Trophoblast cell (in vitro differentiated cells and primary cell): ENCODE measurements at regions not wholly inside any gene's neighbourhood (a gene's known extent, or its start where the extent isn't known, plus 50 kb on each side); places are given as distances from the start of the nearest gene placed in this dataset.
A peak's percentile ranks its signal among the peaks of the same experiment; 100 is the strongest.

ENCODE experiments used
- DNase-seq, 2 donors: peaks; one replicate each; pipeline ENCODE4 v3.0.0-alpha.2; 2016
- H2AFZ ChIP-seq: 2 replicates; pipeline ENCODE4 v1.6.1; 2013; ENCODE audit warnings: low read length, moderate library complexity, mild to moderate bottlenecking; ENCODE audit not compliant: insufficient read depth, poor library complexity
- H2AK5ac ChIP-seq: 2 replicates; pipeline ENCODE4 v1.6.1; 2013; ENCODE audit warnings: mild to moderate bottlenecking, low read length
- H2BK120ac ChIP-seq: 2 replicates; pipeline ENCODE4 v1.6.1; 2013; ENCODE audit warnings: low read length, mild to moderate bottlenecking, moderate library complexity; ENCODE audit not compliant: insufficient read depth, poor library complexity
- H2BK12ac ChIP-seq: 2 replicates; pipeline ENCODE4 v1.6.1; 2013; ENCODE audit warnings: mild to moderate bottlenecking, low read length, moderate library complexity
- H2BK5ac ChIP-seq: 2 replicates; pipeline ENCODE4 v1.6.1; 2013; ENCODE audit warnings: low read length, low read depth, moderate library complexity, mild to moderate bottlenecking; ENCODE audit not compliant: poor library complexity
- H3K14ac ChIP-seq: 2 replicates; pipeline ENCODE4 v1.6.1; 2013; ENCODE audit warnings: mild to moderate bottlenecking, low read length
- H3K18ac ChIP-seq: 2 replicates; pipeline ENCODE4 v1.6.1; 2013; ENCODE audit warnings: mild to moderate bottlenecking, low read length
- H3K23ac ChIP-seq: 2 replicates; pipeline ENCODE4 v1.6.1; 2013; ENCODE audit warnings: low read length
- H3K27ac ChIP-seq: 2 replicates; pipeline ENCODE4 v1.5.1; 2013; ENCODE audit warnings: low read depth, mild to moderate bottlenecking, inconsistent platforms, low read length, moderate library complexity
- H3K27me3 ChIP-seq: 2 replicates; pipeline ENCODE4 v1.6.1; 2013; ENCODE audit warnings: inconsistent platforms, mild to moderate bottlenecking, low read length, moderate library complexity; ENCODE audit not compliant: insufficient read depth
- H3K36me3 ChIP-seq, 2 experiments: 1 replicate in 1 of 2; 2 replicates in 1 of 2; pipeline ENCODE4 v1.6.1; 2013; ENCODE audit warnings: low read length in 2 of 2, mild to moderate bottlenecking in 2 of 2, moderate library complexity in 1 of 2; ENCODE audit not compliant: insufficient read depth in 2 of 2, control insufficient read depth in 1 of 2
- H3K4ac ChIP-seq: 2 replicates; pipeline ENCODE4 v1.6.1; 2013; ENCODE audit warnings: low read depth, mild to moderate bottlenecking, low read length, moderate library complexity
- H3K4me1 ChIP-seq, 2 experiments: 1 replicate in 1 of 2; 2 replicates in 1 of 2; pipeline ENCODE4 v1.6.1; 2013; ENCODE audit warnings: low read length in 2 of 2, mild to moderate bottlenecking in 2 of 2, moderate library complexity in 1 of 2; ENCODE audit not compliant: insufficient read depth in 2 of 2, control insufficient read depth in 1 of 2
- H3K4me2 ChIP-seq: 2 replicates; pipeline ENCODE4 v1.6.1; 2013; ENCODE audit warnings: inconsistent platforms, mild to moderate bottlenecking, low read length, moderate library complexity
- H3K4me3 ChIP-seq: 2 replicates; pipeline ENCODE4 v1.5.1; 2013; ENCODE audit warnings: mild to moderate bottlenecking, low read depth, low read length, inconsistent platforms
- H3K79me1 ChIP-seq: one replicate; pipeline ENCODE4 v1.6.1; 2013; ENCODE audit warnings: low read length
- H3K79me2 ChIP-seq: 2 replicates; pipeline ENCODE4 v1.6.1; 2013; ENCODE audit warnings: low read length, mild to moderate bottlenecking; ENCODE audit not compliant: control insufficient read depth, insufficient read depth, poor library complexity
- H3K9ac ChIP-seq: 2 replicates; pipeline ENCODE4 v1.6.1; 2013; ENCODE audit warnings: mild to moderate bottlenecking, low read length
- H3K9me3 ChIP-seq: 2 replicates; pipeline ENCODE4 v1.6.1; 2013; ENCODE audit warnings: low read depth, mild to moderate bottlenecking, control low read depth, inconsistent platforms, low read length; ENCODE audit not compliant: insufficient read depth
- H4K12ac ChIP-seq: 2 replicates; pipeline ENCODE4 v1.6.1; 2013; ENCODE audit warnings: low read depth, mild to moderate bottlenecking, low read length, moderate library complexity
- H4K8ac ChIP-seq: 2 replicates; pipeline ENCODE4 v1.6.1; 2013; ENCODE audit warnings: low read depth, mild to moderate bottlenecking, low read length, moderate library complexity
- H4K91ac ChIP-seq: one replicate; pipeline ENCODE4 v1.6.1; 2013; ENCODE audit warnings: low read depth, mild to moderate bottlenecking, low read length, moderate library complexity
- WGBS: extraction: QIAGEN DNeasy Blood & Tissue Kit; methylation state at CpG from one replicate; pipeline ENCODE4 v1.1.7; 2013; ENCODE audit warnings: missing lambda C conversion rate; ENCODE audit not compliant: insufficient read length, insufficient coverage; ENCODE audit errors: extremely low coverage; 5-methylcytosine and 5-hydroxymethylcytosine counted together

DNA sequence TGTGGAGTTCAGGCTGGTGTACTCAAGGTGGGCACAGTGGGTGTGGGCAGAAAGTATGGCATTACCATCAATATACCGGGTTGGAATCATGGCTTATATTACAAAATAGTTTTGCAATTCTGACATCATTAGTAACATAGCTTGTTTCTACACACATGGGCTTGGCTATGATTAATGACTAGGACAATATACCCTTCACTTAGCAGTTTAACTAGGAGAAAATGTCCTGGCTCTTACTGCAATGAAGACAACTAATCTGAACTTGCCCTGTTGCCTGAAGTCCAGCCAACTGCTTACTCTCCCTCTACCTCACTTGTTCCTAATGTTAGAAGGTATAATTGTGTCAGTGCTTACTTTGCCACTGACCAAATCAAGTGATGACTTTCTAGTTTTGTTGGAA is 612.5 kb downstream of the EFNA5 start:
- Histone ChIP-seq H3K9ac (no peak overlapping the region), H4K12ac (no peak overlapping the region), H2AFZ (no peak overlapping the region), H3K18ac (no peak overlapping the region), H3K79me2 (no peaks in the 10 kb centered on the region), H3K79me1 (no peaks in the 10 kb centered on the region), H3K36me3 (no peaks in the 10 kb centered on the region), H3K4ac (no peak overlapping the region), H3K9me3 (no peaks in the 10 kb centered on the region), H3K4me2 (no peak overlapping the region), H3K4me3 (no peak overlapping the region), H4K8ac (no peak overlapping the region), H3K27me3 (no peaks in the 10 kb centered on the region), H3K4me1 (no peaks in the 10 kb centered on the region), H2BK120ac (no peak overlapping the region), H2AK5ac (no peak overlapping the region), H3K27ac (no peak overlapping the region), H2BK5ac (no peak overlapping the region), H3K14ac (no peak overlapping the region), H4K91ac (no peak overlapping the region), H2BK12ac (no peak overlapping the region), H3K23ac (no peak overlapping the region)
- peak in 1 of 2 donors; percentile 18 for DNase-seq
- no CpG with 5 or more reads among the region's 1 CpG for WGBS

DNA sequence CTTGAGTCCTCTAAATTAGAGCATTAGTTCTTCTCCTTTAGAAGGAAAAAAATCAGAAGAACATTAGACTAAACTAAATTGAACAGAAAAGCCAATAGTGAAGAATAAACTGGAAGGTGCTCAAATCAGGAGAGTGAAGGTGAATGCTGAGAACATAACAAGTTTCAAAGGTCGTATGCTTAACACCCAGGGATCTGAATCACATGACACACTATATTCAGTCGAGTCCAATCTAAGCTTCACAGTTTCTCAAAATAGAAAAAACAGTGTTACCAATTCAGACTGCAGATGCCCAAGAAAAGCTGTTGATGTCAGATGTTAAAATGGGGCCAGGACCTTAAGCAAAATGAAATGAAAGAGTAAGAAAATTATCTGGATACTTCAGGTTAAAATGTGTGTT is 614.5 kb downstream of the EFNA5 start:
- H3K4ac ChIP-seq: no peak overlapping the region
- H3K14ac ChIP-seq: no peak overlapping the region
- H3K9ac ChIP-seq: no peak overlapping the region
- WGBS: no CpG with 5 or more reads among the region's 2 CpGs
- H4K91ac ChIP-seq: no peak overlapping the region
- H2BK5ac ChIP-seq: no peak overlapping the region
- H2AK5ac ChIP-seq: no peak overlapping the region
- no peaks in the 10 kb centered on the region for H3K27me3 ChIP-seq
- no peaks in the 10 kb centered on the region for H3K79me1 ChIP-seq
- no peak overlapping the region for H4K8ac ChIP-seq
- H3K4me2 ChIP-seq: no peak overlapping the region
- no peak for DNase-seq
- H3K4me3 ChIP-seq: no peak overlapping the region
- no peak overlapping the region for H3K23ac ChIP-seq
- H3K9me3 ChIP-seq: no peaks in the 10 kb centered on the region
- H2BK120ac ChIP-seq: no peak overlapping the region
- H3K27ac ChIP-seq: no peak overlapping the region
- H3K79me2 ChIP-seq: no peaks in the 10 kb centered on the region
- no peak overlapping the region for H2AFZ ChIP-seq
- no peak overlapping the region for H2BK12ac ChIP-seq
- H3K18ac ChIP-seq: no peak overlapping the region
- H3K36me3 ChIP-seq: no peaks in the 10 kb centered on the region
- H3K4me1 ChIP-seq: no peaks in the 10 kb centered on the region
- H4K12ac ChIP-seq: no peak overlapping the region

DNA sequence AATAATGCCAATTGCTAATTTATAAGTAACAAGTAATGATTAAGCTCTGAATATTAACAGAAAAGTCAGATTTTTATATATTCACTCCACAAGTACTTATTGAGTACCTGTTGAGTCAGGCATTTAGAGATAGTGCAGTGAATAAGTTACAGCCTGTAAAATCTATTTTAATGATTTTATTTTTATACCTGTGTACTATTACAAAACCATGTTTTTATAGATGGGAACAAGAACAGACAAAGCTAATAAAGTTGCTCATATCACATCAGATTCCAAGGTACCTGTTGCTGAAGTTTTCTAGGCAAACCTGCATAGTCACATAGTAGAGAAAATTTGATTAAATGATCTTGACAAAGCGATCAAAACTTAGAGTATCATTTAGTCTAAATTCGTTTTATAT is 623.7 kb downstream of the EFNA5 start:
- H4K8ac ChIP-seq: no peak overlapping the region

DNA sequence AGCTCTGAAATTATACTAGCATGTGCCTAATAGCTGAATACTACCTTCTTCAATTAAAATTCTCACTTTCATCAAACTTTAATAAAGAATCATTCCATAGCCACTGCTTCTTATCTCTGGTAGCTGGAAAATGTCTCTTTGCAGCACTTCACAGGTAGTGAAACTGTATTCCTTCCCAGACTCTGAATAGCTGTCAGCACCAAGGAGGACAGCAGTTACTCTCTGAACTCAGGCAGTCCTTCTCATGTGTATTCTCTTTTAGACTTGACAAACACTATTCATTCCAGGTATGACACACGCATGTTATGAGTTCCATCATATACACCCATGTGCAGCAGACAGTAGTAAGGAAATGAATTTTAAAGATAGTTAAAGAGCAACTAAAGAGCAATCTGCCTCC is 627.1 kb downstream of the EFNA5 start:
- Histone ChIP-seq H3K27ac (no peak overlapping the region), H3K9ac (no peak overlapping the region), H2BK5ac (no peak overlapping the region), H3K18ac (no peak overlapping the region), H3K27me3 (no peaks in the 10 kb centered on the region), H3K79me2 (no peaks in the 10 kb centered on the region), H3K4me3 (no peak overlapping the region), H3K4me1 (no peaks in the 10 kb centered on the region), H3K4ac (no peak overlapping the region), H2BK12ac (no peak overlapping the region), H4K91ac (no peak overlapping the region), H2BK120ac (no peak overlapping the region), H3K79me1 (no peaks in the 10 kb centered on the region), H3K14ac (no peak overlapping the region), H3K23ac (no peak overlapping the region), H3K36me3 (no peaks in the 10 kb centered on the region), H2AK5ac (no peak overlapping the region), H4K12ac (no peak overlapping the region), H3K4me2 (no peak overlapping the region), H2AFZ (no peak overlapping the region), H4K8ac (no peak overlapping the region), H3K9me3 (no peaks in the 10 kb centered on the region)
- DNase-seq: no peak
- WGBS: no CpG with 5 or more reads among the region's 1 CpG

More for the DNA sequence above, 623.7 kb downstream of the EFNA5 start:
- Histone ChIP-seq H4K91ac (no peak overlapping the region), H3K14ac (no peak overlapping the region), H2BK120ac (no peak overlapping the region), H3K9me3 (no peaks in the 10 kb centered on the region), H4K12ac (no peak overlapping the region), H3K79me2 (no peaks in the 10 kb centered on the region), H3K4me1 (no peaks in the 10 kb centered on the region), H3K27me3 (no peaks in the 10 kb centered on the region), H2BK5ac (no peak overlapping the region), H3K27ac (no peak overlapping the region), H2AK5ac (no peak overlapping the region), H2BK12ac (no peak overlapping the region), H3K4ac (no peak overlapping the region), H3K4me3 (no peak overlapping the region), H3K4me2 (no peak overlapping the region), H3K18ac (no peak overlapping the region), H3K9ac (no peak overlapping the region), H3K23ac (no peak overlapping the region), H2AFZ (no peak overlapping the region), H3K79me1 (no peaks in the 10 kb centered on the region), H3K36me3 (no peaks in the 10 kb centered on the region)
- WGBS: no CpG with 5 or more reads among the region's 2 CpGs
- DNase-seq: no peak
